NCI-H1092 treated with DMSO at 0.1 percent for 48 hours (cell line): ENCODE measurements at regions not wholly inside any gene's neighbourhood (a gene's known extent, or its start where the extent isn't known, plus 50 kb on each side); places are given as distances from the start of the nearest gene placed in this dataset.
"Not testable (repeated sequence)": the region's sequence is repeated elsewhere in the genome, so short reads cannot be mapped to it uniquely, and the experiment has no call there.

Experiments used
- DNase-seq: peaks from one replicate; lab custom pipeline; 2025; lab: John Stamatoyannopoulos, UW

GRCh38 chr6:91075244-91075976 is 488.5 kb upstream of the MAP3K7 start:
- DNase-seq = no peak

DNA sequence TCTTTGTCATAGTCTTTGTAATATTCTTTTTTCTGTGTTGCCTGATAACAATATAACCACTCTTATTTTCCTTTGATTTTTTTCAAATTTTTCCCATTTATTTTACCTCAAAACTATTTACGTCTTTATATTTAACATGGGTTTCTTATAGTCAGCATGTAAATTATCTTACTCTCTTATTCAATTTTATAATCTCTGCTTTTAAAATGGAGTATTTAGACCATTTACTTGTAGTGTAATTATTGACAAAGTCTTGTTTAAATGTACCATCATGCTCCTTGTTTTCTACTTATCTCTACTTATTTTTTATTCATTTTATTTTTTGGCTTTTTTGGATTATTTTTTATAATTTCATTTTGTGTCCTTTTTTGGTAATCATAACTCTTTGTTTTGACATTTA is 476.5 kb upstream of the MAP3K7 start:
- DNase-seq = no peak

DNA sequence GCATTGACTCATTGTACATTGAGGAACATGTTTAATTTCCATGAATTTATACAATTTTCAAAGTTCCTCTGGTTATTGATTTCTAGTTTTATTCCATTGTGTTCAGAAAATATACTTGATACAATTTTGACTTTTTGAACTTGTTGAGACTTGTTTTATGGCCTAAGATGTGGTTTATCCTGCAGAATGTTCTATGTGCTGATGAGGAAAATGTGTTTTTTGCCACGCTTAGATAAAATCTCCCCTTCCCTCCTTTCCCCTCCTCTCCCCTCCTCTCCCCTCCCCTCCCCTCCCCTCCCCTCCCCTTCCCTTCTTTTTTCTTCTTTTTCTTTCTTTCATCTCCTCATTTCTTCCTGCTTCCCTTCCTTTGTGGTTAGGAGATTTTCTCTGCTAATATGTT is 470.8 kb upstream of the MAP3K7 start:
- DNase-seq = no peak

DNA sequence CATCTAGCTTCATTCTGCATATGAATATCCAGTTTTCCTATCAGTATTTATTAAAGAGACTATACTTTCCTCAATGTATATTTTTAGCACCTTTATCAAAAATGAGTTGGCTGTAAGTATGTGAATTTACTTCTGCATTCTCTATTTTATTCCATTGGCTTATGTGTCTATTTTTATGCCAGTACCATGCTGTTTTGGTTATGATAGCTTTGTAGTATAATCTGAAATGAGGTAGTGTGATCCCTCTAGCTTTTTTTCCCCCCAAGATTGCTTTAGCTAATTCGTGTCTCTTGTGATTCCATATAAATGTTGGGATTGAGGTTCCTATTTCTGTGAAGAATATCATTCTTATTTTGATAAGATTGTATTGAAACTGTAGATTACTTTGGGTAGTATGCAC is 469.1 kb upstream of the MAP3K7 start:
- DNase-seq = no peak

DNA sequence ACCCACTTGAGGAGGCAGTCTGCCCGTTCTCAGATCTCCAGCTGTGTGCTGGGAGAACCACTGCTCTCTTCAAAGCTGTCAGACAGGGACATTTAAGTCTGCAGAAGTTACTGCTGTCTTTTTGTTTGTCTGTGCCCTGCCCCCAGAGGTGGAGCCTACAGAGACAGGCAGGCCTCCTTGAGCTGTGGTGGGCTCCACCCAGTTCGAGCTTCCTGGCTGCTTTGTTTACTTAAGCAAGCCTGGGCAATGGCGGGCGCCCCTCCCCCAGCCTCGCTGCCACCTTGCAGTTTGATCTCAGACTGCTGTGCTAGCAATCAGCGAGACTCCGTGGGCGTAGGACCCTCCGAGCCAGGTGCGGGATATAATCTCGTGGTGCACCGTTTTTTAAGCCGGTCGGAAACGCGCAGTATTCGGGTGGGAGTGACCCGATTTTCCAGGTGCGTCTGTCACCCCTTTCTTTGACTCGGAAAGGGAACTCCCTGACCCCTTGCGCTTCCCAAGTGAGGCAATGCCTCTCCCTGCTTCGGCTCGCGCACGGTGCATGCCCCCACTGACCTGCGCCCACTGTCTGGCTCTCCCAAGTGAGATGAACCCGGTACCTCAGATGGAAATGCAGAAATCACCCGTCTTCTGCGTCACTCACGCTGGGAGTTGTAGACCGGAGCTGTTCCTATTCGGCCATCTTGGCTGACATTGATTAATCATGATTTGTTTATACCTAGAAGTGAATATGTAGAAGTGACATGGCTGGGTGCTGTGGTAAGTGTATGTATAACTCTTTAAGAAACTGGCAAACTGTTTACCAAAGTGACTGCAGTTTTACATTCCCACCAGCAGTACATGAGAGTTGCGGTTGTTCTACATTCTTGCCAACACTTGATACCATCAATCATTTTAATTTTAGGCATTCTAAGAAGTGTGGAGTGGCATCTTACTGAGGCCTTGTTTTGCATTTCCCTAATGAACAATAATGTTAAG is 465.9 kb upstream of the MAP3K7 start:
- DNase-seq = not testable (repeated sequence)

GRCh38 chr6:91045161-91045560 is 458.3 kb upstream of the MAP3K7 start:
- peak; percentile 56 for DNase-seq

GRCh38 chr6:91043751-91044150 is 456.9 kb upstream of the MAP3K7 start:
- DNase-seq = no peak

DNA sequence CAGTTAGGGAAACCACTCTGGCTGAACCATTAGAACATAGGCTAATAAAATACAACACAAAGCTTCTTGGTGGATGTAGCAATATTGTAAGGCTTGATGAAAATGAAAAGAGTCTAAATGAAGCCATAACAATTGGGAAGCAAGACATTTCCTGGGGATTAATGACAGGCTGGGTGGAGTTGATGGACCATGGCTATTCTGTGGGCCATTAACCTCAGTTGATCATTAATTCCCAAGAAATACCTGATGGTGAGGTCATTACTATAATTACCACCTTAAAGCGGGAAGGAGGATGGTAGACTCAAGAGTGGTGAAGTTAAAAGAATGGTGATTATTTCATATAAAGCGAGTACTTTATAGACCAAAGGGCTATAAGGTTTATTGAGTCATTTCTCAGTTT is 455.8 kb upstream of the MAP3K7 start:
- DNase-seq = no peak

GRCh38 chr6:91033964-91034363 is 447.1 kb upstream of the MAP3K7 start:
- no peak for DNase-seq

DNA sequence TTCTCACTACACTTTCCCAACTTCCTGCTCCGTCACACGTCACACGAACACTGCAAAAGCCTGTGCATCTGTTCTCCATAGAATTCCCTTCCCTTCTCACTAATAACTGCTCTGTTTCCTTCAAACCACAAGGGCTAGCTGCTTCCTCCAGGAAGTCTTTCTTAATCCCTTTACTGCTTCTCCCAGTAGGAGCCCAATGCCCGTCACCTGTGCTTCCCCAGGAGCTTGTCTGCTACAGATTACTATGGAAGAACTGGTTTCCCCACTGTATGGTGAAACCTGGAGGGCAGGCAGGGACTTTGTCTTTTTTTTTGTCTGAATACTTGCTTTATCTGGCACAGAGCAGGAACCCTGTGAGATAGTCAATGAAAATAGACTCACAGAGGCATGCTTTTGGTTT is 444.7 kb upstream of the MAP3K7 start:
- no peak for DNase-seq

DNA sequence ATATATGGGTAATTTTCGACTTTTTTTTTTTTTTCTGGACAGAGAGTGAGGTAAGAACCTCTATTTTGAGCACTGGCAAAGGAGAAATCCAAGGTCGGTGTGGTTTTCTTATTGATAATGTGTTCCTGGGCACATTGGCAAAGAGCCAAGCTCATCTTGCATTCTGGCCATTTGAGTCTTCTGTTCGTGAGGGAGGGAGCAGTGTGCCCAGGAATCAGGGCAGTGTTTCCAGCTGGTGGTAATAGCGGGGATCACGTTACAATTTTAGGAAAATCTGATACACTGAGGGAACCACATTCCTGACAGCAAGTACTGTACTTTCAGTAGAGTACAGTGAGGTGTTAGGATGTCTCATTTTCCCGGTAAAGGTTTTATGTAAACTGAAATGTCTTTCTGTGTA is 442.3 kb upstream of the MAP3K7 start:
- peak; percentile 46 for DNase-seq

DNA sequence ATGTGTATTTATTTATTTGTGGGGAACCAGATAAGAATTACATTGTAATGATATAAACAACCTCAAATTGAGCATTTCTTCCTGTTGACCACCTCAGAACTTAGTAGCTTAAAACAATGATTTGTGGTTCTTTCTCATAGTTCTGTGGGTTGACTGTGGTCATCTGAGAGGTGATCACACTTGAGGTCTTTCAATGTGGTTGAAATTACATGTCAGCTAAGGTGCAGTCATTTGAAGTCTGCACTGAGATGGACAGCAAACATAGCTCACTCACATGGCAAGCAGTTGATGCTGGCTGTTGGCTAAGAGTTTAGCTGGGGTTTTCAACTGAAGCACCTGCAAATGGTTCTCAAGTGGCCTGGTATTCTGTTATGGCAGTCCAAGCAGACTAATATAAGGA is 436.7 kb upstream of the MAP3K7 start:
- DNase-seq = no peak

GRCh38 chr6:91020744-91021143 is 433.9 kb upstream of the MAP3K7 start:
- no peak for DNase-seq

DNA sequence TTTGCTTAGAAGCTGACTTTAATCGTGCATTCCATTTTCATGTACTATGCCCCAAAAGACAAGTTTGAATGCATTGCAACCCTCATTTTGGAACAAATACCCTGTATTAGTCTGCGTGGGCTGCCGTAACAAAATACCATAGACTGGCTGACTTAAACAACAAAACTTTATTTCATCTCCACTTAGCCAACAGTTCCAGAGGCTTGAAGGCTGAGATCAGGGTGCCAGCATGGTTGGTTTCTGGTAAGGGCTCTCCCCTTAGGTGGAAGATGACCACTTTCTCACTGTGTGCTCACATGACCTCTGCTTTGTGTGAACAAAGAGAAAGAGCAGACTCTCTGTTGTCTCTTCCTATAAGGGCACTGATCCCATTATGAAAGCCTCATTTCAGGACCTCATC is 431.7 kb upstream of the MAP3K7 start:
- DNase-seq = no peak

GRCh38 chr6:91013511-91013910 is 426.6 kb upstream of the MAP3K7 start:
- DNase-seq = no peak

DNA sequence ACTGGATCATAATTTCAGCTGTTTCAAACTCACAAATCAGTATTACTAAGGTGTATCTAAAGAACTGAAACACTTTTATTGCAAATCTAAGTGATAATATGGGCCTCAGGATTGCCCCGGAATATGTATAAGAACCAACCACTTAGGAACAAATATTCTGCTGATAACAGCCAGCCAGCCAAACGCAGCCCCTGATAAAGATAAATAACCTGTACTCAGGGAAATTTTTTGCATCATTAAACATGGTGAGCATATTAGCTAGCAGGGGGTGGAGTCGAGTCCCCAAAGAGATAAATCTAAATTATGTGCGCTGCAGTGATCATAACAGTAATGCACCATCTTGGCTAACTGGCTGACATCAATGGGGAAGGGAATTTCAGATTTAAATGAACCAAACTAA is 410.2 kb upstream of the MAP3K7 start:
- no peak for DNase-seq

DNA sequence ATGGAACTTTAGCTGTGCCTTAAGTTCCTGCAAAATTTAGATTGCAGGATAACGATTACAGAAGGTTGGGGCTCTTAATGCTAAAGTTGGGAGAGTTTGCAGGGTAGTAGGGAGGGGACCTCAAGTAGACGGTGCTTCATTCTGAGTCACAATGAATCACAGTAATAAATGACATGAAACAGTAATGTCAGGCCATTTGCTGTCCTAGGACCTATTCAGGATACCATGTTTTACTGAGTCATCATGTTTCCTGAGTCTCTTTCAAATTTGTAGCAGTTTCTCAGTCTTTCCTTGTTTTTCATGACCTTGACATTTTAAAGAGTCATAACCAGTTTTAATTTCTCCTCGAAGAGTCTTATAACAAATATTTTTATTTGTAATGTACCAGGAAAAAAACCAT is 406.9 kb upstream of the MAP3K7 start:
- DNase-seq = no peak

DNA sequence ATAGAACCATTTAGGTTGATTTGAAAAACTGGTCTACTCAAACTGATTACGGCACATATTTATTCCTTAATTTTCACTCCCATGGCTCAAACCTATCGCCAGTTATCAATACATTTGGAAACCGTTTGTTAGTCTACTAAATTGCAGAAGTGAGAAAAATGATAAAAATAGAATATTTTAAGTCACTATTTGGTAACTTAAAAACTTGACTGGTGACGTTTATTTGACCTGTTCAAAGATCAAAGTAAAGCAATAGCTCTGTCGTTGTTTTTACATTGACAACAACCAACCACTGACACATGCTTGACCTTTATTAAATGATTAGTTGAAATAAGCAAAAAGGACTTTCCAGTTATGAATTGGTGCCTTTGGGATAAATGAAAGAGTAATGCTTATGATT is 402.9 kb upstream of the MAP3K7 start:
- no peak for DNase-seq

GRCh38 chr6:90984066-90984465 is 397.2 kb upstream of the MAP3K7 start:
- no peak for DNase-seq

DNA sequence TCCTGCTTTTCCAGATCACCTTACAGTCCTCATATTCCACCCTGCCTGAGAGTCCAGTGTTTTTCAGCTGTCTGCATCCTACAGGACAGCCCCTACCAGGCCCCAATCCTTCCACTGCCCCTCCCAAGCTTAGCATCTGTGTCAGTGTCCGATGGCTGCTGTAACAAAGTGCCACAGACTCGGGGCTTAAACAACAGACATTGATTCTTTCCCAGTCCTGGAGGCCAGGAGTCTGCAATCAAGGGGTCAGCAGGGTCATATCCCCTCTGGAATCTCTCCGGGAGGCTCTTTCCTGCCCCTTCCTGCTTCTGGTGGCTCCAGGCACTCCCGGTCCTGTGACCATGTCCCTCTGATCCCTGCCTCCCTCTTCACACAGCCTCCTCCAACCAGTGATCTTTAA is 396.6 kb upstream of the MAP3K7 start:
- no peak for DNase-seq

- DNase-seq = no peak
Observed at GRCh38 chr6:90982581-90982980, 395.7 kb upstream of the MAP3K7 start.

- DNase-seq = no peak
Observed at GRCh38 chr6:90982051-90982450, 395.2 kb upstream of the MAP3K7 start.

- no peak for DNase-seq
Observed at GRCh38 chr6:90978046-90978445, 391.2 kb upstream of the MAP3K7 start.
